ENCODE measurements at regions not wholly inside any gene's neighbourhood (a gene's known extent, or its start where the extent isn't known, plus 50 kb on each side); places are given as distances from the start of the nearest gene placed in this dataset.

GRCh38 chr1:82861749-82862148 is 1061.0 kb downstream of the ADGRL2 start:
- no peak overlapping the region for H3K27ac ChIP-seq
- WGBS, 2 donors (ENCODE audit: low coverage in 1 of 2), result 93 to 95% methylated on average over 2 of the region's 2 CpGs
- no peaks in the 10 kb centered on the region for H3K27me3 ChIP-seq
- no peaks in the 10 kb centered on the region for H3K36me3 ChIP-seq
- TF ChIP-seq POLR2AphosphoS5 (IDR thresholded peaks at IDR 0.05), result no peak
- no peaks in the 10 kb centered on the region for H3K9me3 ChIP-seq
- ATAC-seq, result no peak
- H3K4me3 ChIP-seq, result no peak overlapping the region
- no peaks in the 10 kb centered on the region for H3K4me1 ChIP-seq

- H3K4me3 ChIP-seq, result no peak overlapping the region
- TF ChIP-seq CTCF (IDR thresholded peaks at IDR 0.05), result no peak
- TF ChIP-seq POLR2AphosphoS5 (IDR thresholded peaks at IDR 0.05), result no peak
- TF ChIP-seq POLR2A (IDR thresholded peaks at IDR 0.05), result no peak
- TF ChIP-seq EP300 (IDR thresholded peaks at IDR 0.05), result no peak
- no peaks in the 10 kb centered on the region for H3K4me1 ChIP-seq
- ATAC-seq, result no peak
- H3K27me3 ChIP-seq, result no peaks in the 10 kb centered on the region
- no peaks in the 10 kb centered on the region for H3K36me3 ChIP-seq
- H3K27ac ChIP-seq, result no peak overlapping the region
- WGBS, 2 donors (ENCODE audit: low coverage in 1 of 2), result 34 to 55% methylated on average over 4 of the region's 4 CpGs
- no peaks in the 10 kb centered on the region for H3K9me3 ChIP-seq
Observed at GRCh38 chr1:82858031-82858430, 1057.3 kb downstream of the ADGRL2 start.

- 43 to 51% methylated on average over 2 of the region's 2 CpGs for WGBS, 2 donors (ENCODE audit: low coverage in 1 of 2)
- ATAC-seq, result no peak
- no peak for TF ChIP-seq CTCF (IDR thresholded peaks at IDR 0.05)
- H3K4me1 ChIP-seq, result no peaks in the 10 kb centered on the region
- no peaks in the 10 kb centered on the region for H3K36me3 ChIP-seq
- H3K27ac ChIP-seq, result no peak overlapping the region
- H3K27me3 ChIP-seq, result no peaks in the 10 kb centered on the region
- H3K4me3 ChIP-seq, result no peak overlapping the region
- no peaks in the 10 kb centered on the region for H3K9me3 ChIP-seq
Observed at GRCh38 chr1:82849460-82849859, 1048.7 kb downstream of the ADGRL2 start.

- H3K27ac ChIP-seq, result no peak overlapping the region
- 64 to 65% methylated on average over 1 of the region's 1 CpG for WGBS, 2 donors (ENCODE audit: low coverage in 1 of 2)
- no peaks in the 10 kb centered on the region for H3K9me3 ChIP-seq
- H3K27me3 ChIP-seq, result no peaks in the 10 kb centered on the region
- no peaks in the 10 kb centered on the region for H3K4me1 ChIP-seq
- no peak for ATAC-seq
- no peaks in the 10 kb centered on the region for H3K36me3 ChIP-seq
- H3K4me3 ChIP-seq, result no peak overlapping the region
- TF ChIP-seq POLR2AphosphoS5 (IDR thresholded peaks at IDR 0.05) (no peak), CTCF (IDR thresholded peaks at IDR 0.05) (no peak), EP300 (IDR thresholded peaks at IDR 0.05) (no peak), POLR2A (IDR thresholded peaks at IDR 0.05) (no peak)
Observed at GRCh38 chr1:82848043-82848442, 1047.3 kb downstream of the ADGRL2 start.

- ATAC-seq, result no peak
- Histone ChIP-seq H3K4me3 (no peak overlapping the region), H3K4me1 (no peaks in the 10 kb centered on the region), H3K36me3 (no peaks in the 10 kb centered on the region), H3K9me3 (no peaks in the 10 kb centered on the region), H3K27me3 (no peaks in the 10 kb centered on the region), H3K27ac (no peak overlapping the region)
- WGBS, 2 donors (ENCODE audit: low coverage in 1 of 2), result 93 to 97% methylated on average over 1 to 2 of the region's 2 CpGs
- TF ChIP-seq POLR2A (IDR thresholded peaks at IDR 0.05), result no peak
- no peak for TF ChIP-seq EP300 (IDR thresholded peaks at IDR 0.05)
- TF ChIP-seq POLR2AphosphoS5 (IDR thresholded peaks at IDR 0.05), result no peak
- no peak for TF ChIP-seq CTCF (IDR thresholded peaks at IDR 0.05)
Observed at GRCh38 chr1:82845866-82846265, 1045.1 kb downstream of the ADGRL2 start.
